Upper lobe of left lung (tissue), 4 donors: ENCODE measurements at regions not wholly inside any gene's neighbourhood (a gene's known extent, or its start where the extent isn't known, plus 50 kb on each side); places are given as distances from the start of the nearest gene placed in this dataset.
A peak's percentile ranks its signal among the peaks of the same experiment; 100 is the strongest.

Experiments used
- CTCF ChIP-seq, 6 experiments: fragments of 450-650 bp in 4 of 6; fragments of 200-600 bp in 2 of 6; sonication (generic) in 2 of 6; IDR thresholded peaks; one replicate each; pipeline ENCODE4 v1.5.1; 2016 to 2019; ENCODE audit warnings: antibody characterized with exemption in 6 of 6
- POLR2A ChIP-seq, 4 donors: fragments of 450-650 bp; IDR thresholded peaks; one replicate each; pipeline ENCODE4 v1.5.1; 2016 to 2017; ENCODE audit warnings: antibody characterized with exemption in 4 of 4, mild to moderate bottlenecking in 2 of 4
- POLR2AphosphoS5 ChIP-seq, 2 donors: sonication (generic); formaldehyde crosslinking; IDR thresholded peaks; one replicate each; pipeline ENCODE4 v1.5.1; 2017; ENCODE audit warnings: antibody characterized with exemption in 2 of 2

- TF ChIP-seq POLR2A (IDR thresholded peaks at IDR 0.05), result no peak
- peak; percentile 19 for TF ChIP-seq POLR2AphosphoS5 (IDR thresholded peaks at IDR 0.05)
- TF ChIP-seq CTCF (IDR thresholded peaks at IDR 0.05), result no peak
Observed at GRCh38 chr3:30342318-30343060, 263.9 kb upstream of the TGFBR2 start.
